ENCODE measurements at regions not wholly inside any gene's neighbourhood (a gene's known extent, or its start where the extent isn't known, plus 50 kb on each side); places are given as distances from the start of the nearest gene placed in this dataset.

GRCh38 chr10:62866941-62867340 lies 50.8 kb upstream of the EGR2 start:
- DNase-seq = no peak

DNA sequence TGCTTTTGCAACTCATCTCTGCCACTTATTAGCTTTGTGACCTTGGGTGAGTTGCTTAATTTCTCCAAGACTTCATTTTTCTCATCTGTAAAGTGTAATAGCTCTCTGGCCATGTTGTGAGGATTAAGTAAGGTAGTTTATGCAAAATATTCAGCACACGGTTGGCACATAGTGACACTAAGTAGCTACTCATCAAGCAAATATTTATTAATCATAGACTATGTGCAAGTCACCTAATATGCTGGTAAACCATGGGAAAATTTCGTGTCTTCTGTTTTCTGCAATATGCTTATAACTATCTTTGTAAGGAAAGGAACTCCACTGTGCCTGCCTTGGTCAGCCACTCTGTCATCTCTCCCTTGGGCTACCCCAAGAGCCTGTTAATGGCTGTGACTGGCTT lies 50.3 kb upstream of the EGR2 start:
- DNase-seq = no peak
